ENCODE measurements at regions not wholly inside any gene's neighbourhood (a gene's known extent, or its start where the extent isn't known, plus 50 kb on each side); places are given as distances from the start of the nearest gene placed in this dataset.
"Not testable (repeated sequence)": the region's sequence is repeated elsewhere in the genome, so short reads cannot be mapped to it uniquely, and the experiment has no call there.

DNA sequence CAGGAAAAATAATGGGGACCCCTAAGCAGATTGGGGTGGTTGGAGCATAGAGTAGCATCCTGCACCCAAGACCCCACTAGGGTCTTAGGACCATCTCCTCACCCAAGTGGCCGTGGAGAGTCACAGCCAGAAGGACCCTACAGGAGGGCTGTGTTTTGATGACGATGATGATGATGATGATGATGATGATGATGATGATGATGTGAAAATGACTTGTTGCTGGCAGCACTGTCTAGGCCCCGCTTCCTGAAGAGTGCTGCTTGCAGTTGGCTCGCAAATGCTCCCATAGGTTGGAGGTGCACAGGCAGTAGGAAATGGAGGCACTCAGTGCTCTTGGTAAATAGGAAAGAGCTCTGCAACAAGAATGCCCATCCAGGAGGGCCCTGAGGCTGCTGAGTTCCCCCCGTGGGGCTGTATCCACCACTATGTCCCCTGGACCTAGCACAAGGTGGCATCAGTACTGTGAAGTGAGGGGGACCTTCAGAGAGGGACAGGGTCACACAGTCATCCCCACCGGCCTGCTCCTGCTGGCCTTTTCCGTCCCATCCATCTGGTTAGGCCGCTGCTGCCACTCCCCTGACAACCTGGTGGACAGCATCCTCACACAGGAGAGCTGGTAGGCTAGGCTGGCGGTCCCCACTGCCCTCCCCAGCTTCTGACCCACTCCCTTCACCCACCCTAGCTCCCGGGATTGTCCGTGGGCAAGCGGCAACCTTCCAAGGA, 139.6 kb downstream of the FOXD2 start:
- no peak for DNase-seq

DNA sequence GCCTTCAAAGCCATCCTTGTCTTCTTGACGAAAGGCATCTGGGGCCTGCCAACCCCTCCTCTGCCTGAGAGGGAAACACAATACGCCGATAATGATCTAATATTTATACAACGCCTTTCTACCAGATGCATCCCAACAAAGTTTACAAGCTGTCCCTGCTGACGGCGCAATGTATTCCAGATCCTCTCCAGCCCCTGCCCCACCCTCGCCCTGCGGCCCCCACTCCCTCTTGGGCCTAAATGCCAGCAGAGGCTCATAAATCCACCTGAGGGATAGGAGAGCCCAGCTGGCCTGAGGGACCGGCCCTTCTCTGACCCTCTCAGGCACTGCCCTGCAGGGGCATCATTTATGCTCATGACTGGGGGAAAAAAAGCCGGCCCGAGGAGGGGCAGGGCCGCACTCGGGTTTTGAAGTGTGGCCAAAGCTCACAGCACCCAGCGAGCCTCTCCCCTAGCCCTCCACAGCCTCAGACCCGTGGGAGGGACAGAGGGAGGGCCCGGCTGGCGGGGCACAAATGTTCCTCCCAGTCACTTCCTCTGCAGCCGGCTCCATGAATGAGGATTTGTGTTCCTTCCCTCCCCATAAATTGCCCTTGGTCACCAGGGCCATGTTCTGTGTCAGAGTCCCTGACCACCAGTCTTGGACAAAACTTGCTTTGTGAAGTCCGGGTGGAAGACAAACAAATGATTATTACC, 140.3 kb downstream of the FOXD2 start:
- DNase-seq = no peak

DNA sequence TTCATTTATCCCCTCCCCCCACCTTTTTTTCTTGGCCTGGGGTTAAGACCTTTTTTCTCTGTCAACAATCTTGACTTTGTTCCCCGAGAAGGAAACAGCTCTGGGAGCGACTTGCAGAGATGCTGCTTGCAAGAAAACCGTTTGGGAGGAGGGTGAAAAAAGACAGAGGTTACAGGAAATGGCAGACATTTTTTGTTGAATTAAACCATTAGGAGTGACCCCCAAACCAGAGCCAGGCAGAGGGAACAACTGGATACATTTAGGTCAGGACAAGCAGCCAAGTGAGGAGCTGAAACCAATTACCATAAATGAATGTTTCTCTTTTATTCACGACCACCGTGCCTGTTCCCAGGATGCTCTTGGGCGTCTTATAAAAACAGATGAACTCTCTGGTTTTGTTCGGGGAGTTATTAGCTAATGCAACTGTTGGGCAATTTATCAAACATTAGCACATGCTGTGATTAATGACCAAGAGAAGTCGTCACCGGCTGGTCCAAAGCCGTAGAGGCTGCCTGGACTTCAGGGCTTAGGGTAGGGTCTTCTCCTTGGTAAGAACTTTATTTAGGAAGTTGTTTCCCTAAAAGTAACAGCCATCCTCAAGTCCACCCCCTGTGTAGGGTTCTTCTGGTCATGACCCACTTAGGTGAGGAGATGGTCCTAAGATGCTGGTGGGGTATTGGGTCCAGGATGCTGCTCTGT, 141.0 kb downstream of the FOXD2 start:
- DNase-seq = no peak

DNA sequence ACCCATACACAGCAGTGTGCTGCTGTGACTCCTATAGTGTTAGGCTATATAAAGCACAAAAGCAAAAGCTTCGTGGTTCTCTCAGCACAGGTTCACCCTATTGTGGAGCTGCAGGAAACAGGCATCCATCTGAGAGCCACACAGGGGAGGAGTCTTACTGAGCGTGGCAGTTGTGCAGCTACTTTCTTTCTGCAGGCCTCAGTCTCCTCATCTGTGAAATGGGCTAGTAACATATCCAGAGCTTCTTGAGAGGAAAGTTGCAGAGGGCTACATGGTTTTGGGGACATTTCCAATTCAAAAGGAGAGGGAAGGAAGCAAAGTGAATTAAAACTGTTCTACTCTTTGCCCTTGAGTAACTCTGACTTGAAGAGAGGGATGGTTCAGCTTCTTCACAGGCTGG, 142.0 kb downstream of the FOXD2 start:
- no peak for DNase-seq

DNA sequence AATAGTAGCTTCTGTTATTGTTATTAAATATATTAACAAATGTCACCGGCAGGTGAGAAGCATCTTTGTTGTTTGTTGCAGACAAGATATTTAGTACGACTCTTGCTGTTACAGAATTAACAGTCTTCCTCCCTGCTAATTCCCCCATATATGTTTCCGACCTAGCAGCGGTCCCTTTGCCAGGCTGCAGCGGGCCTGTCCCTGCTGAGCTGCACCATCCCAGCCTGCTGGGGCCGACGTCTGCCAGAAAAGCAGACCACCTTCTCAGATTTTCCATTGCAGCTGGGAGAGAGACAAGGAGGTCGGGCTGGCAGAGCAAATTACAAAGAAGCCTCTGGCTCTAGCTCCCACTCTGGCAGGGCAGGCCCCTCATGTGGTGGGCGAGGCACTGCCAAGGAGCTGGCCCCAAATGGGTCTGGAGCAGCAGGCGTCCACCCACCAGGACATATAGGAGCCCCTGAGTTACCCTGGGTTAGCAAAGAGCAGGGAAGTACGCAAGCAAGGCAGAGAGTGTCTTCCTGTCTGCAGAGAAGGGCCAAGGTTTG, 142.7 kb downstream of the FOXD2 start:
- DNase-seq = no peak

DNA sequence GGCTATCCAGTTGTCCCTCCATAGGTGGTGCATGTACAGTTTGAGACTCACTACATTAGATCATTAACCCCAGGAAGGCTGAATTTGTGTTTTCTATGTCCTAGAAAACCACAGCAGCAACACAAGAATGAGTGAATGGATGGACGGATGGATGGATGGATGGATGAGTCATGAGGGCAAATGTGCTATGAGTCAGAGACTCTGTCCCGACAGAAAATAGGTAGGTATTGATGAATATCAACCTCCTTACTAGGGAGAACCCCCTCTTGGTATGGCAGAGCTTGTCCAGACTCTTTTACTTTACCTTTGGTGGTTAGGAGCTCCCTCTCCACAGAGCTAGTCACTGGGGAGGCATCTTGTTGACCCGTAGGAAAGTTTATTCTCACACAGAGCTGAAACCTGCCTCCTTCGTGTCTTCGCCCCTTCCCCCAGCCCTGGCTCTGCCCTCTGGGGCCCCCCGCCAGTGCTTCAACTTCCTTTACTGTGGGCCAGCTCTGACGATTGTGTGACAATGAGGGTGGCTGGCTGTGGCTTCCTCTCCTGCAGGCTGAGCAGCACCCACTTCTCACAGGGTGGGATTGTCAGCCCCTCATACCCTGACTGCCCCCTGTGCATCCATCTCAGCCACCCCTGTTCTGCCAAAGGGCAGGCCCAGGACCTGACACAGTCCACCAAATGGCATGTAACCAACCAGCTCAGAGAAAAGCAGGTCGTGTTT, 145.2 kb downstream of the FOXD2 start:
- DNase-seq = no peak

DNA sequence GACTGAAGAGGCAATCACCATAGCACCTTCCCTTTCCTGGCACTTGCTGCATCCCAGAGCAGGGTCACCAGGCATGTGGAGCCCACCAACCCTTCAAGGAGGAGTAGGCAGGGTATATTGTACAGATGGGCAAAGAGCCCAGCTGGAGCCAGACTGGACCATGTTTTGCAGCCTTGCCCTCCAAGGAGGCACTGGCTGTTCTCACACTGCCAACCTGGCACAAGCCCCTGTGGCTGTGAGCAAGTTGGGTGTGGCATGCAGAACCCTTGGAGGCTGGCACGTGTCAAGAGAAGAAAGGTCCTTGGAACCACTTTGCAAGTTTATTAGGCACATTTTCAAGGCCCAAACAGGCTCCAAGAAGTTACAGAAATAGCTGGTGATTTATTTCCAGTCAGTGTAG, 146.4 kb downstream of the FOXD2 start:
- no peak for DNase-seq

DNA sequence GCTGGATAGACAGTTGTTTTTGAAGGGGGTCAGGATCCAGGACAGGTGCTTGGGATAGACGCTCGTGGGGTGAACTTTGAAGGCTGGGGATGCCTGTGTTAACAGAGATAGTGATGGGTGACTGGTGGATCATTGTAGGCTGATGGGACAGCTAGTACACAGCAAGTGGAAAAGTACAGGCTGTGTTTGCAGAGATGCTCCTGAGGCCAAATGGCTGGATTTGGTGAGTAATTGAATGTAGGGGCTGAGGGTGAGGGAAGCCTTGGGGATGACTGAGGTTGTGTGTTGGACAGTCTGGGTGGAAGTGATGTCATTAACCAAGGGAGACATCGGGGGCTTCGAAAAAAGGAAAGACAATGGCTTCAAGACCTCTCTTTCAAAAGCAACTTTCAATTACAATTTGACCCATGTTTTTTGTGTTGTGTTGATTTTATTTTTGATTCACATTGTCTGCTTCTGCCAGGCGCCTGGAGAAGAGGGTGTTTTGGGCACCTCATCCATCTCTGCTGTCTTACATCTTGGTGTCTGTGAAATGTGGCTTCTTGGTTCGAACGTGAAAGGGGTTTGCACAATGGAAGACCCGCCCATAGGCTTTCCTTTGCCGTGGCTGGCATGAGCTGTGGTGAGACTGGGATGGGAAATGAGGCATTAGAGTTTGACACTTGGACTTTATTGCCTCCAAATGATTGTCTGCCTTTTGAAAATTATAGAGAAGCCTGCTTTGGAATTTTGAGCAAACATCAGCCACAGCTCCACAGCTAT, 147.5 kb downstream of the FOXD2 start:
- no peak for DNase-seq

DNA sequence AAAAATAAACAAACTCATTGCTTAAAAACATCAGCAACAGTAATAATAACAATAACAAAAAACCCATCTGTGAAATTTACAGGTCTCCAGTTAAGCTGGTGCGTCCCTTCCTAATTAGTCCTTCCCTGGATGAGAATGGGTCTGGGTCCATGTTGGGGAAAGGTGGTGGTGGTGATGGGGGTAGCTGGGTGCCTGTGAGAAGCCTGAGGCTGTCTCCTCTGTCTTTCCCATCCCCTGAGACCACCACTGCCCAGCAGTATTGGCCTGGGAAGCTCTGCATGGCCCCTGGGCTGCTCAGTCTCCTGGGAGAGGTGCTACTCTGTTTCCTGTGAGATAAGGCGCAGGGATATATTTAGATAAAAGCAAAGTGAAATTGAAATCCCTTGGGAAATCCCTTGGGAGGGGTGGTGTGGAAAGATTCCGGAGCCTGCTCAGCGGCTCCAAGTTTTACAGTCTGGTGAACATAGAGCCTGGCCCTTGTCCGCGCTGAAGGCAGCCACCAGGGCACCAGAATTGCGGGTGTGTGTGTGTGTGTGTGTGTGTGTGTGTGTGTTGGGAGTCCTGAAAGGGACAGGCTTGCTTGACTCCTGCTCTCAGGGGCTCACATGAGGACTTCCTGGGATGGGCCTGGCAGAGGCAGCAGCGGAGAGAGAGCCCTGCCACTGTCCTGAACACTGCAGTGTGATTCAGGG, 150.2 kb downstream of the FOXD2 start:
- no peak for DNase-seq

DNA sequence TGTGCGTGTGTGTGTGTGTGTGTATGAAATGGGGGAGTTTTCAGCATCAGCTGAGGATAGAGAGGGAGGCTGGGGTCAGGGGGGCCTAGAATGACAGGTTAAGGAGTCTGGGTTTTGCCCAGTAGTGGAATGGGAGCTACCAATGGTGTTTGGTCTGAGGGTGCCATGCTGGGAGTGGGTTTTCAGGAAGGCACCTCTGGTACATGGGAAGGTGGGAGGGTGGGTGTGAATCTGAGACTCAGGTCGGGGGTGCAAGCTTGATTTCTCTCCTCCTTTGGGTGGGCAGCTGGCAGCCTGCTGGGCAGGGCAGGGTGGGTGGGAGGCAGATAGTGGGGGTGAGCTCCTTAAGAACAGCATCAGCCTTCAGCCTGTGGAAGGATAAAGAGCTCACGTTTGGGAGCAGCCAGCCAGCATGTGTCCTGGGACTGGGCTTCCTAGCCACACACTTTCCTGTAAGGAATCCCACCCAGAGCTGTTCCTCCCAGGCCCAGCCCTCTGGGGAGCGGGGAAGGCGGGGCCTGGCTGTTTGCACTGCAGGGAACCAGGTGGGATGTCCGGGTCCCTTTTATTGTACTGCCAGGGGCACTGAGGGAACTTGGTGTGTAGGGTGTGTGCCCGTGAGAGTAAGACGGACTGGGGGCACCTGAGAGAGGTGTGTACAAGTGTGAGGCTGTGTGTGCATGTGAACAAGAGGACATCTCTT, 152.8 kb downstream of the FOXD2 start:
- no peak for DNase-seq

DNA sequence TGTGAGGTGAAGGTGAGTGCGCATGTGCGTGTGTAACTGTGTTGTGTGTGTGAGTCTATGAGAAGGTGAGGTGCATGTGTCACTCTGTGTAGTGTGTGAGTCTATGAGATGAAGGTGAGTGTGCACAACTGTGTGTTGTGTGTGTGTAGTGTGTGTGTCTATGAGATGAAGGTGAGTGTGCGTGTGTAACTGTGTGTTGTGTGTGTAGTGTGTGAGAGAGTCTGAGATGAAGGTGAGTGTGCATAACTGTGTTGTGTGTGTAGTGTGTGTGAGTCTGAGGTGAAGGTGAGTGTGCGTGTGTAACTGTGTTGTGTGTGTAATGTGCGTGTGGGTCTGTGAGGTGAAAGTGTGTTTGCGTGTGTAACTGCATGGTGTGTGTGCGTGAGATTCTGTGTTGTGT, 154.0 kb downstream of the FOXD2 start:
- DNase-seq = no peak

DNA sequence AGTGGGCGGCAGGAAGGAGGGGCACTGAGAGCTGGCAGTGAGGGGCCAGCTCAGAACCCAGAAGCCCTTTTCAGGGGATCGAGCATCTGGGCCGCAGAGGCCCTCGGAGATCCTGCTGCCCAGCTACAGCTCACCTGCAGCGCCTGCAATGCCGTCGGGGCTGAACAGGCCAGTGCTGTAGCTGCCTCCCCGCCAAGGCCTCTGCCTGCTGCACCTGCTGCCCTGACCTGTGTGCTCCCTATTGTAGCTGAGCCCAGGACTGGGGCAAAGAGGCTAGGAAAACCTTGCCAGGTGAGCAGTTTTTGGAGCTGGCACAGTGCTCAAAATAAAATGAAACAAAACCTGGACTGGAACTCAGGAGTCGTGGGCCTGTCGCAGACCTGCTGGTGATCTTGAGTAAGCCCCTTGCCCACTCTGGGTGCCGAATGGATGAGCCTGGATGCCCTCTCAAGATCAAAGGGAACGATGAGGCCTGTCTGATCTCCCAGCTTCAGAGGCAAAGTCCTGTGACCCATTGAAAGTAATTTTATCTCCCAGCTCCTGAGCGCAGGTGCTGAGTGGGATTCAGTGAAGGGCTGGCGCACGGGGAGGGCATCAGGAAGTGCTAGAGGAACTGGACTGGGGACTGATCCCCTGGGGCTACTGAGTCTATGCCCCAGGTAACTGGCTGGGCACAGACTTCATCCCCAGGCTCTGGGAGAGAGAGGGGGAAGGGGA, 154.6 kb downstream of the FOXD2 start:
- DNase-seq = no peak

DNA sequence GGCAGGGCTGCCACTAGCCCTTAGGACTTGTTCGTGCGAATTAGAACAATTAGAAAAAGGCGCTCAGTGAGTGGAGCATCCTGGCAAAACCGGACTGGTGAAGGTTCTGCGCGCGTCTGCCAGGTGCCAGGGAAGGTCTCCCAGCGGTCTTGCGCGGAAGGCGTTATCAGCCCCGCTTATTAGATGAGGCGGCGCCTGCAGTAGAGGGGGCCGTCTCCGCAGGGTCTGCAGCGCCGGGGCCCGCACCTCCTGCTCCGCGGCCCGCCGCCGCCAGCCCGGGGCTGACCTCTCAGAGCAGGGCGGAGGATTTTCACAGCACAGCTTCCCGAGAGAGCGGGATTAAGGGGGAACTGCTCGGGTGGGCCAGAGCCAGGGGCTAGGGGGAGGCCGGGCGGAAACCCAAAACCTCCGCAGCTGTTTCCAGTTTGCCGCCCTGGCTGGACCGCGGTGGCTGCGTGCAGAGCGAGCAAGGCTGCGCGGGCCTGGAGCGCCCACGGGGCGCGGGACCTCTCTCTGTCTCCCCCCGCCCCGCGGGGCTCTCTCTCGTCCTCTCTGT, 155.2 kb downstream of the FOXD2 start:
- no peak for DNase-seq

DNA sequence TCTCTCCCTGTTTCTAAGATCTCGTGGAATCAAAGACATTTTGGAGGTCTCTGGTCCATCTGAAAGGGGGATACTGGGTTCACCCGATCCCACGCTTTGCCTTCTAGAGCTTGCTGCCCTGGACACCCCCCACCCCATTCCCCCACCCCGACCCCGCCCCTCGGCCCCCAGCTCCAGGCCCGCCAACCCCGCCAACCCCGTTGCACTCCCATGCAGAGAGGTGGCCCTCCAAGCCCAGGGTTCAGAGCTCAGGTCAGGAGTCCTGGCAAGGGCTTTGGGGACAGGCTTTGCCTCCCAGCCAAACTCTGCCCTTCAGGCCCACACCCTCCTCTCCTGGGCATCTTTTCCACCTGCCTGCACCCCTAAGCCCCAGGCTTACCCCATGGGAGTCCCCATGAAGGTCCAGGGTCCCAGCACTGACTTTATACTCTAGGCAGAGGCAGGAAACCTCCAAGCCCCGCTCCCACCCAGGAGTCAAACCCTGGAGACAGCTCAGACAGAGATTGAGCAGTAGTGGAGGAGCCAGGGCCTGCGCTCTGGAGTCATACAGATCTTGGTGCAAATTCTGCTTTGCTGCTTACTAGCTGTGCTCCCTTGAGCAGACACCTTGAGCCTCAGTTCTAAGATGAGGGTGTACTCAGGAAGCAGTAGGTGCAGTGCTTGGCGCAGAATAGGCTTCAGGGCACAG, 155.9 kb downstream of the FOXD2 start:
- DNase-seq = no peak

DNA sequence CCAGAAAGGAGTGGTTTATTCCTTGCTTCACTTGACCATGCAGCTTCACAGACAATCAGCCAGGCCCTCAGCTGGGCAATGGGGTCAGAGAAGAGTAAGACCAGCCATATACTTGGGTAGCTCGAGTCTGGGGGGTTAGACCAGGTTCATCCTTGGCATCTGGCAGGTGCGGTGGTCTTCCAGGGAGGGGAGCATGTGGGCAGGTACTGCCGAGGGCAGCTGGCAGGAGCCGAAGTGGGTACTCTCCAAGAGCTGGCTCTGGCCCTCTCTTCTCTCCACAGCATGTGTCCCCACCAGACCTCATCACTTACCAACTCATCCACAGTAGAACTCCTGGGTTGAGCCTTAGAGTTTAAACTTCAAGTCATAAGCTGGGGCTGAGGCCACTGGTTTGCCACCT, 156.8 kb downstream of the FOXD2 start:
- no peak for DNase-seq

DNA sequence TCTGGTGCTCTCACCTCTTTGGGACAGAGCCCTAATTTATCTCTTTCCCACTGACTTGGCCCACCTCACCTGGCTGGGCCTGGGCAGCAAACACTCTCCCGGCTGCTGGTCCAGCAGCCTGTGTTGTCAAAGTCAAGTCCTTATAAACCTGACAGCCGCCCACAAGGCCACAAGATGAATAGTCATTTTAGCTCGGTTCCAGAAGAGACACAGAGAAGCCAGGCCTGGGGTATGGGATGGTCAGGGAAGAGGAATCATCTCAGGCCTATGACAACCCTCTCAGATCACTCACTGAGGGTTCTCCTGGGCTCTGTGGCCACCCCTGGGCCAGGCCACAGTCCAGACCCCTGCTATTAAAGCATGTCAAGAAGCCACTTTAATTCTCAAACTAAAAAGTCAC, 158.5 kb downstream of the FOXD2 start:
- no peak for DNase-seq

DNA sequence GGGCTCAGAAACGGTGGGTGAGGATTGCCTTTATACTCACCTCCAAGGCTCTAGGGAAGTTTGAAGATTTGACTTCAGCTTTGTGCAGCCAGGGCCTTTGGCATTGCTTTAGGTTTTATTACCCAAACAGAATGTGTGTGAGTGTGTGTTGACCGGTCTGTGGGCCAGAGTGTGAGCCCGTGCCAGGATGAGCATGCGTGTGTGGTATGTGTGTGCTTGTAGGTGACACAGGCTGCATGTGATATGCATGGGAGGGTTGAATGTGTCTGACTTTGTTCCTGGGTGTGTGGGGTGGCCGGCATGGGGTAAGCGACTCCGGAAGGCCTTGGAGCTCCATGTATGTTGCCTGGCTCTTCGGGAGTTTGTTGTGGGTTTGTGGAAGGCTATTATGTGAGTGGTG, 160.5 kb downstream of the FOXD2 start:
- DNase-seq = no peak

DNA sequence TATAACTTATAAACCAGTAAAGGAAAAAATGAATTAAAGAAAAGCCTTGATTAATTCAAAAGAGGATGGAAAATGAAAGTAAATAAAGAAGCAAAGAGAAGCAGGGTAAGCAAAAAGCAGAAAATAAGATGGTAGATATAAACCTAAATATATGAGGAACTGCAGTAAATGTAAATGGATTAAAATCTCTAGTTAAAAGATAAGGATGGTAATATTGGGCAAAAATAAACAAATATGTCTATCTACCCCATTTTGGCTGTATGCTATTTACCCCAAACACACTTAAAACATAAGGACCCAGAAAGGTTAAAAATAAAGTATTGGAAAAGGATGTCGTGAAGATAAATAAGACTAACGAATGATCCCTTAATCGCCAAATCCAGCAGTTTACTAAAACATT, 161.9 kb downstream of the FOXD2 start:
- no peak for DNase-seq

DNA sequence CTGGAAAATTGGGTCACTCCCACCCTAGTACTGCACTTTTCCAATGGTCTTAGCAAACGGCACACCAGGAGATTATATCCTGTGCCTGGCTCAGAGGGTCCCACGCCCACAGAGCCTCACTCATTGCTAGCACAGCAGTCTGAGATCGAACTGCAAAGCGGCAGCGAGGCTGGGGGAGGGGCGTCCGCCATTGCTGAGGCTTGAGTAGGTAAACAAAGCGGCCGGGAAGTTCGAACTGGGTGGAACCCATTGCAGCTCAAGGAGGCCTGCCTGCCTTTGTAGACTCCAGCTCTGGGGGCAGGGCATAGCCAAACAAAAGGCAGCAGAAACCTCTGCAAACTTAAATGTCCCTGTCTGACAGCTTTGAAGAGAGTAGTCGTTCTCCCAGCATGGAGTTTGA, 164.6 kb downstream of the FOXD2 start:
- DNase-seq = not testable (repeated sequence)

DNA sequence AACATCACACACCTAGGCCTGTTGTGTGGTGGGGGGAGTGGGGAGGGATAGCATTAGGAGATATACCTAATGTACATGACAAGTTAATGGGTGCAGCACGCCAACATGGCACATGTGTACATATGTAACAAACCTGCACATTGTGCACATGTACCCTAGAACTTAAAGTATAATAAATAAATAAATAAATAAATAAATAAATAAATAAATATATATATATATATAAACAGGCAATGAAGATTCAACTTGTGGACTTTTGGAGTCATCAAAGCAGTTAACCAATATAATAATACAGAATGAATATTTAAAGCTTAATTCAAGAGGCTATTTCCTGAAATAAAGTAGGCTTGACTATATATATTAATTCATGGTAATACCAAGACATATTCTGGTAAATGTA, 167.0 kb downstream of the FOXD2 start:
- not testable (repeated sequence) for DNase-seq
